ENCODE measurements at regions not wholly inside any gene's neighbourhood (a gene's known extent, or its start where the extent isn't known, plus 50 kb on each side); places are given as distances from the start of the nearest gene placed in this dataset.
A peak's percentile ranks its signal among the peaks of the same experiment; 100 is the strongest.

- no peak overlapping the region for H3K4ac ChIP-seq (replicated peaks; ENCODE audit: insufficient read length, low read depth, low read length)
- 0 out of 2 replicates have a peak overlapping the region, but pooled peaks have one; percentile 37 for H2BK15ac ChIP-seq (ENCODE audit: low read length)
- no peak overlapping the region for H3K14ac ChIP-seq (ENCODE audit: insufficient read length)
- peaks cover under 1 to 4% of the 10 kb centered on the region in 2 experiments; a peak in 2 of 4 replicates for H3K9me3 ChIP-seq (ENCODE audit: insufficient read depth in 2 of 2, low read depth in 1 of 2, low read length in 1 of 2)
- H3K27ac ChIP-seq (ENCODE audit: low read depth, low read length), result no peak overlapping the region
- H3K4me1 ChIP-seq (replicated peaks in 1 of 4; ENCODE audit: control insufficient read depth in 3 of 4, insufficient read depth in 4 of 4, low read length in 3 of 4), result peaks cover 1 to 29% (median 14%) of the 10 kb centered on the region in 4 experiments
- 0 out of 2 replicates have a peak overlapping the region, but pooled peaks have one; percentile 22 for H2BK20ac ChIP-seq (ENCODE audit: low read length)
- no peak overlapping the region for H2BK5ac ChIP-seq (ENCODE audit: low read depth, low read length)
- H3K9ac ChIP-seq (replicated peaks in 1 of 4; ENCODE audit: extremely low read depth in 1 of 4, low read depth in 3 of 4, low read length in 3 of 4), result no peak overlapping the region
- TF ChIP-seq SIN3A (conservative IDR thresholded peaks at IDR 0.05 in 1 of 2, IDR thresholded peaks at IDR 0.05 in 1 of 2; ENCODE audit: low read depth in 1 of 2, low read length in 2 of 2) (no peak), POLR2A (IDR thresholded peaks at IDR 0.05; ENCODE audit: control extremely low read depth in 1 of 2, low read depth in 2 of 2, low read length in 2 of 2) (no peak), MAFK (IDR thresholded peaks at IDR 0.05; ENCODE audit: low read depth, low read length) (no peak), CTBP2 (IDR thresholded peaks at IDR 0.05; ENCODE audit: borderline replicate concordance, insufficient read depth, insufficient read length, low read length) (no peak), E2F6 (IDR thresholded peaks at IDR 0.05) (no peak), RNF2 (IDR thresholded peaks at IDR 0.05; ENCODE audit: borderline replicate concordance, low read depth, low read length, missing control alignments, poor library complexity, severe bottlenecking) (no peak), KDM5A (IDR thresholded peaks at IDR 0.05; ENCODE audit: low read length) (no peak), SIX5 (IDR thresholded peaks at IDR 0.05; ENCODE audit: low read depth, low read length) (no peak), JUND (IDR thresholded peaks at IDR 0.05; ENCODE audit: low read length) (no peak)
- TF ChIP-seq, protein P1, sequence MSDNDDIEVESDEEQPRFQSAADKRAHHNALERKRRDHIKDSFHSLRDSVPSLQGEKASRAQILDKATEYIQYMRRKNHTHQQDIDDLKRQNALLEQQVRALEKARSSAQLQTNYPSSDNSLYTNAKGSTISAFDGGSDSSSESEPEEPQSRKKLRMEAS (IDR thresholded peaks at IDR 0.05), result no peak
- TF ChIP-seq, protein P2, sequence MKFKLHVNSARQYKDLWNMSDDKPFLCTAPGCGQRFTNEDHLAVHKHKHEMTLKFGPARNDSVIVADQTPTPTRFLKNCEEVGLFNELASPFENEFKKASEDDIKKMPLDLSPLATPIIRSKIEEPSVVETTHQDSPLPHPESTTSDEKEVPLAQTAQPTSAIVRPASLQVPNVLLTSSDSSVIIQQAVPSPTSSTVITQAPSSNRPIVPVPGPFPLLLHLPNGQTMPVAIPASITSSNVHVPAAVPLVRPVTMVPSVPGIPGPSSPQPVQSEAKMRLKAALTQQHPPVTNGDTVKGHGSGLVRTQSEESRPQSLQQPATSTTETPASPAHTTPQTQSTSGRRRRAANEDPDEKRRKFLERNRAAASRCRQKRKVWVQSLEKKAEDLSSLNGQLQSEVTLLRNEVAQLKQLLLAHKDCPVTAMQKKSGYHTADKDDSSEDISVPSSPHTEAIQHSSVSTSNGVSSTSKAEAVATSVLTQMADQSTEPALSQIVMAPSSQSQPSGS (IDR thresholded peaks at IDR 0.05; ENCODE audit: low read length), result no peak
- 0 out of 2 replicates have a peak, but pooled peaks cover 3% of the 10 kb centered on the region for H3K79me1 ChIP-seq (ENCODE audit: low read depth, low read length)
- H4K8ac ChIP-seq (ENCODE audit: extremely low read depth, insufficient read depth, low read length), result no peak overlapping the region
- no peak overlapping the region for H4K5ac ChIP-seq (ENCODE audit: insufficient read length, low read depth, low read length)
- no peak overlapping the region for H2AK5ac ChIP-seq (ENCODE audit: low read depth, low read length)
- H2AFZ ChIP-seq (ENCODE audit: low read length), result no peak overlapping the region
- H3K79me2 ChIP-seq (ENCODE audit: control insufficient read depth in 1 of 2, insufficient read depth in 2 of 2, low read length in 2 of 2), result no peaks in the 10 kb centered on the region
- no peak overlapping the region for H3K56ac ChIP-seq (replicated peaks; ENCODE audit: insufficient read length, low read depth, low read length)
- 87% methylated on average over 6 of the region's 6 CpGs; no CpG with 5 or more reads in 1 of the 2 experiments for WGBS, 2 experiments (ENCODE audit: extremely low coverage in 1 of 2, insufficient coverage in 1 of 2, insufficient read length in 1 of 2, insufficient replicate concordance in 2 of 2, low coverage in 1 of 2, low lambda C conversion rate in 2 of 2, missing lambda C conversion rate in 1 of 2)
- CTCF ChIA-PET (ENCODE audit: partially characterized antibody), result interaction anchor here (0.7 to 9.0 kb wide), 21 partner anchors 9 to 384 kb away, joined by 3 to 44 read pairs (median 4); no protein-coding TSS in a partner anchor
- H3K18ac ChIP-seq (ENCODE audit: extremely low read depth, low read length), result peak overlapping the region; percentile 10; the same call in 1 of the 2 replicates
- no peak overlapping the region for H4K91ac ChIP-seq (replicated peaks; ENCODE audit: insufficient read length, low read length)
- H4K20me1 ChIP-seq (replicated peaks in 1 of 2; ENCODE audit: control insufficient read depth in 1 of 2, insufficient read depth in 2 of 2, low read length in 2 of 2), result no peaks in the 10 kb centered on the region
- H3K4me3 ChIP-seq (ENCODE audit: extremely low read depth in 1 of 4, insufficient read depth in 2 of 4, low read depth in 3 of 4, low read length in 4 of 4), result no peak overlapping the region
- no peak overlapping the region for H3K4me2 ChIP-seq (ENCODE audit: insufficient read depth in 1 of 2, low read depth in 2 of 2, low read length in 2 of 2)
- no peaks in the 10 kb centered on the region for H3K36me3 ChIP-seq (ENCODE audit: control insufficient read depth in 2 of 4, insufficient read depth in 4 of 4, low read length in 3 of 4)
- H3K27me3 ChIP-seq (replicated peaks in 1 of 4; ENCODE audit: control insufficient read depth in 3 of 4, extremely low read depth in 1 of 4, insufficient read depth in 3 of 4, low read length in 3 of 4), result no peaks in the 10 kb centered on the region; a peak in 1 of 7 replicates
- H3K23ac ChIP-seq (ENCODE audit: insufficient read length), result no peak overlapping the region
- FAIRE-seq (no peak), DNase-seq (ENCODE audit: low read depth in 1 of 2, low spot score in 2 of 2) (no peak)
- POLR2A ChIA-PET (ENCODE audit: partially characterized antibody), result no interaction called here
- H3K23me2 ChIP-seq (ENCODE audit: low read depth, low read length), result no peaks in the 10 kb centered on the region
- no peak overlapping the region for H2BK120ac ChIP-seq (replicated peaks; ENCODE audit: low read depth, low read length)
- no peak overlapping the region for H2BK12ac ChIP-seq (ENCODE audit: low read depth, low read length)
Measured at GRCh38 chr17:73782231-73782630, 138.0 kb upstream of the SDK2 start.
